ENCODE measurements at regions not wholly inside any gene's neighbourhood (a gene's known extent, or its start where the extent isn't known, plus 50 kb on each side); places are given as distances from the start of the nearest gene placed in this dataset.

GRCh38 chr4:43754566-43754965, 694.0 kb downstream of the KCTD8 start:
- no peak for DNase-seq (ENCODE audit: low read depth, low spot score)
- no peak overlapping the region for H3K27ac ChIP-seq

- H3K27ac ChIP-seq: no peak overlapping the region
- DNase-seq (ENCODE audit: low read depth, low spot score): peak; percentile 10
Measured at GRCh38 chr4:43757147-43757546, 691.5 kb downstream of the KCTD8 start.

GRCh38 chr4:43758836-43759235, 689.8 kb downstream of the KCTD8 start:
- no peak overlapping the region for H3K27ac ChIP-seq
- no peak for DNase-seq (ENCODE audit: low read depth, low spot score)

- H3K27ac ChIP-seq: no peak overlapping the region
- no peak for DNase-seq (ENCODE audit: low read depth, low spot score)
Measured at GRCh38 chr4:43763029-43763610, 685.5 kb downstream of the KCTD8 start.

- no peak overlapping the region for H3K27ac ChIP-seq
- no peak for DNase-seq (ENCODE audit: low read depth, low spot score)
Measured at GRCh38 chr4:43765514-43765913, 683.1 kb downstream of the KCTD8 start.

GRCh38 chr4:43766648-43767047, 682.0 kb downstream of the KCTD8 start:
- no peak overlapping the region for H3K27ac ChIP-seq

GRCh38 chr4:43776371-43776770, 672.2 kb downstream of the KCTD8 start:
- H3K27ac ChIP-seq: no peak overlapping the region
- no peak for DNase-seq (ENCODE audit: low read depth, low spot score)

More at GRCh38 chr4:43766648-43767047, 682.0 kb downstream of the KCTD8 start:
- no peak for DNase-seq (ENCODE audit: low read depth, low spot score)

- no peak overlapping the region for H3K27ac ChIP-seq
- no peak for DNase-seq (ENCODE audit: low read depth, low spot score)
Measured at GRCh38 chr4:43778187-43778915, 670.3 kb downstream of the KCTD8 start.

GRCh38 chr4:43781125-43781524, 667.5 kb downstream of the KCTD8 start:
- no peak for DNase-seq (ENCODE audit: low read depth, low spot score)
- H3K27ac ChIP-seq: no peak overlapping the region

- no peak for DNase-seq (ENCODE audit: low read depth, low spot score)
- no peak overlapping the region for H3K27ac ChIP-seq
Measured at GRCh38 chr4:43782391-43782790, 666.2 kb downstream of the KCTD8 start.

GRCh38 chr4:43816116-43816515, 632.5 kb downstream of the KCTD8 start:
- no peak overlapping the region for H3K27ac ChIP-seq
- no peak for DNase-seq (ENCODE audit: low read depth, low spot score)

- no peak for DNase-seq (ENCODE audit: low read depth, low spot score)
- no peak overlapping the region for H3K27ac ChIP-seq
Measured at GRCh38 chr4:43822621-43823020, 626.0 kb downstream of the KCTD8 start.

- no peak overlapping the region for H3K27ac ChIP-seq
- DNase-seq (ENCODE audit: low read depth, low spot score): no peak
Measured at GRCh38 chr4:43835869-43836268, 612.7 kb downstream of the KCTD8 start.

- DNase-seq (ENCODE audit: low read depth, low spot score): no peak
- no peak overlapping the region for H3K27ac ChIP-seq
Measured at GRCh38 chr4:43837171-43837570, 611.4 kb downstream of the KCTD8 start.

- DNase-seq (ENCODE audit: low read depth, low spot score): no peak
- no peak overlapping the region for H3K27ac ChIP-seq
Measured at GRCh38 chr4:43837604-43838003, 611.0 kb downstream of the KCTD8 start.

GRCh38 chr4:43842594-43842993, 606.0 kb downstream of the KCTD8 start:
- peak overlapping the region; percentile 22 for H3K27ac ChIP-seq
- DNase-seq (ENCODE audit: low read depth, low spot score): no peak

- DNase-seq (ENCODE audit: low read depth, low spot score): no peak
- H3K27ac ChIP-seq: no peak overlapping the region
Measured at GRCh38 chr4:43843501-43843900, 605.1 kb downstream of the KCTD8 start.

GRCh38 chr4:43846111-43846587, 602.5 kb downstream of the KCTD8 start:
- DNase-seq (ENCODE audit: low read depth, low spot score): no peak
- no peak overlapping the region for H3K27ac ChIP-seq

- no peak overlapping the region for H3K27ac ChIP-seq
- DNase-seq (ENCODE audit: low read depth, low spot score): no peak
Measured at GRCh38 chr4:43853565-43854264, 594.9 kb downstream of the KCTD8 start.

GRCh38 chr4:43855283-43855682, 593.3 kb downstream of the KCTD8 start:
- no peak for DNase-seq (ENCODE audit: low read depth, low spot score)
- no peak overlapping the region for H3K27ac ChIP-seq

GRCh38 chr4:43864616-43865146, 583.9 kb downstream of the KCTD8 start:
- no peak for DNase-seq (ENCODE audit: low read depth, low spot score)
- no peak overlapping the region for H3K27ac ChIP-seq

Measured in epithelial cell of prostate (primary cell).